GM21576 (cell line): ENCODE measurements at regions not wholly inside any gene's neighbourhood (a gene's known extent, or its start where the extent isn't known, plus 50 kb on each side); places are given as distances from the start of the nearest gene placed in this dataset.
"Not testable (repeated sequence)": the region's sequence is repeated elsewhere in the genome, so short reads cannot be mapped to it uniquely, and the experiment has no call there.

Source experiments
- ATAC-seq: cut with Tn5 transposase; IDR thresholded peaks from one replicate; pipeline ENCODE4 v1.9.1; 2021; ENCODE audit warnings: mild to moderate bottlenecking, moderate library complexity; ENCODE audit not compliant: unreplicated experiment

DNA sequence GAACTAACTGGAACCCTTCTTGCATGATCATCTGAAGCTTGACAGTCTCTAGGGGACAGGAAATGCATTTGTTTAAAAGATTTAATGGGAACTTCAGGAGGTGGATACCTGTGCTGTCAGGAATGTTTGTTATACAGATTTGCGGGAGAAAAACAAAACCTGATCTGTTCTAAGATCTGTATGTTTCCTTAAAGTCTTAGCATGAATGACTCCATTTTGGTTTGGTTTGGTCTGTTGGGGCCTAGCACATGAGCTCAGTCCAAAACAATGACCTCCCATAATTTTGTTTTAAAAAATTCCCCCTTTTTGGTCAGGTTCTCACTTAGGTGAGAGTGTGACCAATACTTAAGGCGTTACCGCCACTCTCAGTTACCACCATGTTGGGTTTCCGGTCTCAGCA is 138.7 kb downstream of the AKR1D1 start:
- no peak for ATAC-seq

DNA sequence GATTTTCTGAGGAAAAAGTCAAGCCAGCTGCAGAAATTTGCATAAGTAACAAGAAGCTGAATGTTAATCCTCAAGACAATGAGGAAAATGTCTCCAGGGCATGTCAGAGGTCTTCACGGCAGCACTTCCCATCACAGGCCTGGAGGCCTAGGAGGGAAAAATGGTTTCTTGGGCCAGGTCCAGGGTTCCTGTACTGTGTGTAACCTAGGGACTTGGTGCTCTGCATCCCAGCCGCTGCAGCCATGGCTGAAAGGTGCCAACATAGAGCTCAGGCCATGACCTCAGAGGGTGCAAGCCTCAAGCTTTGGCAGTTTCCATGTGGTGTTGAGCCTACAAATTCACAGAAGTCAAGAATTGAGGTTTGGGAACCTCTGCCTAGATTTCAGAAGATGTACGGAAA is 144.1 kb downstream of the AKR1D1 start:
- ATAC-seq = not testable (repeated sequence)

DNA sequence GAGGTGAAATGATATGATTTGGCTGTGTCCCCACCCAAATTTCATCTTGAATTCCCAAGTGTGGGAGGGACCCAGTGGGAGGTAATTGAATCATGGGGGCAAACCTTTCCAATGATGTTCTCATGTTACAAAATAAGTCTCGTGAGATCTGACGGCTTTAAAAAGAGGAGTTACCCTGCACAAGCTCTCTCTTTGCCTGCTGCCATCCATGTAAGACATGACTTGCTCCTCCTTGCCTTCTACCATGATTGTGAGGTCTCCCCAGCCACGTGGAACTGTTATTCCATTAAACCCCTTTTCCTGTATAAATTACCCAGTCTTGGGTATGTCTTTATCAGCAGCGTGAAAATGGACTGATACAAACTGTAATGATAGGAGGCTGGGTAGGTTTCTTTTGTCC is 145.1 kb downstream of the AKR1D1 start:
- ATAC-seq = not testable (repeated sequence)

DNA sequence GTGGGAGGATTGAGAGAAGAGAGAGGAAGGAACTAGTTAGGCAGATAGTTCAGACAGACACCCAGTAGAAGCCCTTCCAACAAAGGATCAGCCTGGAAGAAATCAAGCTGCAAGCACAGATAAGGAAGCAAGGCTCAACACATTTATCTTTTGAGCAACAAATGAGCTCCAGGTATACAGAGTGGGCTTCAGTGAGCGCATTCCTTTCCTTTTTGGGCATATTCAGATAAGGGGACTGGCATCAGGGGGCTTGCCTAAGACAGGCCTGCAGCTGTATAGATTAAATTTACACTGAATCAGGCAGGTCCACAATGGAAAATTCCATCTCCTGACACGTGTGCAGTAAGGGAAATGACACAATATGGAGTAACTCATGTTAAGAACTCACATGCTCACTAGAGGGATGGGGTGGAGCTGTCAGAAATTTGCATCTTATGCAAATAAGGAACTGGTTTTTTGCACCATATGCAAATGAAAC is 147.2 kb downstream of the AKR1D1 start:
- ATAC-seq = no peak

DNA sequence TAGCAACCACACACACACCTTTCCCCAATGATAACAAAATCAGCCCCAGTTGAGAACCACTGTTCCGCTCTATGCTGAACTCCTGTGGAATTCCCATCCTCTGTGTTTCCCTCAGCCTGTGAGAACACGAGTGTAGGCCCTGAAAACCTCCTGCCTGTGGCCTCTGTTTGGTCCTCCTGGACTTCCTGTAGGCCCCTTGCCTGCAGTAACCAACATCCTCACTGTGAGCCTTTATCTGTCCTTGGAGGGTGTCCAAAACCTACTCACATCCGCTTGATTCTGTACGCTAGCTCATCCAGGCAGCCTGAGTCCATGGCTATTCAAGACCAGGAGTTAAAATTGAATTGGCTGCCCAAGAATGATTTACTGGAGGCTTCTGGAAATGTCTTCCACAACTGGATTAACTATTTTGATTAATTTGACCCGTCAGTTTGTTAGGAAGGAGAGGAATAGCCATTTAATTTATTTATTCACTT is 149.8 kb downstream of the AKR1D1 start:
- no peak for ATAC-seq

DNA sequence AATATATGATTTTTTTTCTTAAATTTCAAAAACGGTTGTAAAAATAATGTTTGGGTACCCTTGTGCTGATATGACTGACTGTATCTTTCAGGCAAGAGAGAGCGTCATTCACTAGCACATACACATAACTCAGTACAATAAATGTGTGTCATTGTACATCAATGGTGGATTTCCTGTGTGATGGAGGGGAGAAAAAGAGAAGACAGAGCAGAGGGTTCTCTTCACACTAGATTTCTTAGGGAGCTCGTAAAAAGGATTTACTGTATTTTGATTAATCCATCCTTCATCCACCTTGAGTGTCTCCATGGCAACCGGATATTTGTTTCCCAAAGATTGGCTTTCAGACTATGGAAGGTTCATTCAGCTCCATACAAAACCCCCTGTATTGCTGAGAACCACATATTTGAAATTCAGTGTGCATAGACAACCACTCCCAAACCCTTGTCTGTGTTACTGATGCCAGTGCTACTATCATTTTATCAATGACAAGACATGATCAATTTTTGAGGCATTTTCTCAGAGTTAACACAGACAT is 150.6 kb downstream of the AKR1D1 start:
- no peak for ATAC-seq

DNA sequence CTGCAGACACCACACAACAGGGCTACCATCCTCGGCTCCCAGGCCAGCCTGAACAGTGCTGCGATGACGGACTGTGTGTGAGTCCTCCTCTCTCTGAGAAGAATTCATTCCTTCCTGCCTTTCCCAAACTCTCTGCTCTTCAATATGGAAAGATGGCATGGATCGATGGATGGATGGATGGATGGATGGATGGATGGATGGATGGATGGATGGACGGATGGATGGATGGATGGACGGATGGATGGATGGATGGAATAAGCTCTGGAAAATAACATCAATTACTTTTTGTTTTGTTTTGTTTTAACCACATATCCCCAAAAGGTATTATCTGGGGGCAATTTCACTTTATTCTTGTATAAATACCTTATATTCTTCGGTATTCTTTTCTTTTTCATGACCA is 151.9 kb downstream of the AKR1D1 start:
- ATAC-seq = no peak

DNA sequence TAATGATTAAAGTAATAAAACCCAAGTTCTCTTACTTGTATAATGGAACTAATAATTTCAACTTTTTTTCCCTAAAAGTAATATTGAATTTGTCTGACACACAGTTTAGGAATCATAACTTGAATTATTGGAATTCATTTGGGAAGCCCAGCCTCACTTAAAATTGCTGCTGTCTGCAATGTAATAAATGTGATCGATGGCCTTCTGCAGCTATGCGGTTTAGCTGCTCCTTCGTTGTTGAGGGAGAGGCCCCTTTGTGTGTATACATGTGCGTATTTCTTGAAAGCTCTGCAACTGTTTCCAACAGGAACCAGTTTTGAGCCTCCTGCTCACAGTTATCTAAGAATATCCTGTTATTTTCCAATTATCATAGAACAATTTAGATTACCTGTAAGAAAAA is 152.5 kb downstream of the AKR1D1 start:
- no peak for ATAC-seq

DNA sequence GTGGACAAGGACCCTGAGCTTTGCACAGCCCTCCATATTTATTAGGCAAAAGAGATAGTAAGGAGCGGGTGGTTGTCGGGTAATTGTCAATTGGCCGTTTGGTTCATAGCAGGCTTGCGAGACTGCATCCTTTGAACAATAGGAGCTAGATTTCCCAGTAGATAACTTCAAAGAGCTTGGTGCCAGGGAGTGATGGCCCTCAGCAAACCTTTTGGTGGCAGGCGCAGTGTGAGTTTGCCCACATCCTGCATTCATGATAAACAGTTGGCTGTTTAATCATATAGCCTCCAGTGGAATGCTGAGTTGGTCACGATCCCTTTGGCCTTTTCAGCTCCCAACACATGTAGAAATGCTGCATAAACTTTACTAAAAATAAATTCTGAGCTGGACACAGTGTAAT is 156.9 kb downstream of the AKR1D1 start:
- ATAC-seq = no peak

DNA sequence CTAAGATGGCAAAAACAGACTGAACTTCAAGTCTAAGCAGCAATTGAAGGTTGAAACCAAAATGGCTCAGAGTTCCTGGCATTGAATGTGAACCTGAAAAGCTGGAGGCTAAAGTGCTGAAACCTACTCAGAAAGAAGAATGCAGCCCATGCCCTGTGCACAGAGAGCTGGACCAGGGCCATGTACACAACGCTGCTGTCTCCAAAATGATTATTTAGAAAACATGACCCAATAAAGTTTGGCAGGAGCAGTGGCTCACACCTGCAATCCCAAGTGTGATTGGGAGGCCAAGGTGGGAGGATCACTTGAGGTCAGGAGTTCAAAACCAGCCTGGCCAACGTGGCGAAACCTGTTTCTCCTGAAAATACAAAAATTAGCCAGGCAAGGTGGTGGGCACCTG is 158.9 kb downstream of the AKR1D1 start:
- no peak for ATAC-seq

DNA sequence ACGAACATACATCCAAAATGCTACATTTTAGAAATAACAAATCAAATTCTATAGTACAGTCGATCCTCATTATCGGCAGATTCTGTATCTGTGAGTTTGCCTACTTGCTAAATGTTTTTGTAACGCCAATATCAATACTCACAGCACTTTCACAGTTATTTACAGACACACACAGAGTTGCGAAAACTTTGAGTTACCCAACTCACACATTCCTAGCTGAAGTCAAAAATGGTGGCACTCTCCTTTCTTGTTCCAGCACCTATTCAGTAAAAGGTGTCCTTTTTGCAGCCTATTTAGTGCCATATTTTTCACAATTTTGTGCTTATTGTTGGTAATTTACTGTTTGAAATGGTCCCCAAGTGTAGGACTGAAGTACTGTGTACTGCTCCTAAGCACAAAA is 161.7 kb downstream of the AKR1D1 start:
- no peak for ATAC-seq

DNA sequence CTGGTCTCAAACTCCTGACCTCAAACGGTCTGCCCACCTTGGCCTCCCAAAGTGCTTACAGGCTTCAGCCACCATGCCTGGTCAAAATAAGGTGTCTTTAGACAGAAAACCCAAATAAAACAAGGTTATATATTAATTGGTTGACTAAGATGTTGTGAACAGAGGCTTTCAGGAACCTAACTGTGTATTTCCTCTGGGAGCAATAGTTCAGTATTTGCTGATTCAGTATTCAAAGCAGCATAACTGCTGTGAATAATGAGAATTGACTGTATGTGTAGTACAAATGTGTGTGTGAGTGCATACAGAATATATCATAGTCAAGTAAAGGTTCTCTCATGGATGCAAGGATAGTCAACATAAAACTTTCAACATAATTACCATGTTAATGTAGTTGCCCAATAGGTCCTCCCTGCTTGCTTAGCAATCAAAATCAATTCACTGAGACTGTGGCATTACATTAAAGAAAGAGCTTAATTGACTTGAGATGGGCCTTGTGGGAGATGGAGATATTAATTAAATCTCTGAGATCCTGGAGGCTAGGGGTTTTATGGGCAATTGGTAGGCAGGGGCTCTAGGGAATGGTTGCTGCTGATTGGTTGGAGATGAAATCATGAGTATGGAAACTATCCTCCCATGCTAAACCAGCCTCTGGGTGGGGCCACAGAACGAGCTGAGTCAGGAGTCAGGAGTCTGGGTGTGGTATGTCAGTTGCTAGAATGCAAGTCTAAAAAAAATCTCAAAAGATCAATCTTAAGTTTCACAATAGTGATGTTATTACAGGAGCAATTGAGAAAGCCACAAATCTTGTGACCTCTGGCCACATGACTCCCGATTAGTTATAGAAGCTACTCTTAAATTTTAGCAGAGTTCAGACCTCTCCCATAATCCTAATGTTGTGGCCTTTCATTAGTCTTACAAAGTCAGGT is 162.7 kb downstream of the AKR1D1 start:
- ATAC-seq = no peak

DNA sequence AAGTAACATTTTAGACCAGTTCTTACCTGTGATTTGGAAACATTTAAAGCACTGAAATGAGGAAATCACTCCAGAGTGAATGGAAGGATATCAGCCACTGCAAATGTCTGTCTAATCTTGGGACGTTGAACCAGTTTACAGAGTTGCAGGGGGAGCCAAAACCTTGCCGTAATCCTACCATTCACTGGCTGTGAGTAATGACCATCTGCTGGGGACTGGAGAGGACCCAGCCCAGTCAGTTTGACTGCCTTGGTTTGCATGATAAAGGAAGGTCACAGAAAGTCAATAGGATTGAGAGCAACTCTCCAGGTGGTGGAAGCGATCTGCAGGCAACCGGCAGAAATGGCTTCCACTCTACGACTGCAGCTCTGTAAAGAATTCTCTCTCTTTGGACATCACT is 167.2 kb downstream of the AKR1D1 start:
- ATAC-seq = no peak

DNA sequence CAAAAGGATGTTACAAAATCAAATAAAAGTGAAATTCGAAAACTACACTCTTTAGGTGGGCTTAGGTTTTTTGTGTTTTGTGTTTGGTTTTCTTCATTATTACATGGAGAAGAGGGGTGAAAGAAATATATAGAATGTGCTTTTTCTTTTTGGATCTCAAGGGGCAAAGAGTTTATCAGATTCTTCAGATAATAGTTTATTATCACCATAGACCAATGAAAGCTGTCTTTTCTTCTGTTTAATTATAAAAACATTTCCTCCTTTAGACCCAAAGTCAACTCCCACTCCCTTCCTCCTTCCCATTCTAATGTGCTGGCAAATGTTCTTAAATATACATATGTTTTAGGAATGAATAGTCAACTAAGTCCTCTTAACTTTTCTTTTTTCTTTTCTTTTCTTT is 167.6 kb downstream of the AKR1D1 start:
- ATAC-seq = no peak

DNA sequence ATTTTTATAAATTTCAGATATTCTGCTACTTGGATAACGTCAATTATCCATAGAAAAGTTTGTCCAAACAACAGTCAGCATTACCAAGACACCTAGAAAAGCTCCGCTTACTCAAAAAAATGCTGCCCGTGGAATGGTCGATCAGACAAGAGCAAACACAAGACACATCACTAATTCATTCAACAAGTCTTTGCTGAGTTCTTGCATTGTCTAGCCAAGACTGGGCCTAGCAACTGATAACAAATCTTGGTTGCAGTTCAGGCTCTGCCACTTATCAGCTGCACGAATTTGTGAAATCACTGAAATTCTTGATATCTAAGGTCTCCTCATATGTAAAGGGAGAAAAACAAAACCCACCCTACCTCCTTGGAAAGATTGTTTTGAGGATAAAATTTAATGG is 168.3 kb downstream of the AKR1D1 start:
- ATAC-seq = no peak

DNA sequence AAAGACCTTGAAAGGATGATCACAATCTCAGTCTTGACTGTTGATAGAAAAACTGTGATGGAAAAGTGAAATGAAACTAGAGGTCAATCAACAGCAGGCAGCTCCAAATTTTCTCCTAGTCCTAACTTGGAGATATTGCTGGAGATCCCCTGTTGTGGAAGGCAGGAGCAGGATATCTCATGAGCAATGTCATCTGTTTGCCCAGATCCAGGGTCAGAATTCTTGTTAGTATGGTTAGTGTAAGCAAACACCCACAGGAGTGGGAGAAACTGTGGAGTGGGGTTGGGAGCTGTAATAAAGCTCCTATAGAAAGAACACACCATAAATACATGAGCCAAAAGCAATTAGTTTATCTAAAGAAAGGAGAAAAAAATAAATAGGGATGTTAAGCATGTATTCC is 169.0 kb downstream of the AKR1D1 start:
- no peak for ATAC-seq

DNA sequence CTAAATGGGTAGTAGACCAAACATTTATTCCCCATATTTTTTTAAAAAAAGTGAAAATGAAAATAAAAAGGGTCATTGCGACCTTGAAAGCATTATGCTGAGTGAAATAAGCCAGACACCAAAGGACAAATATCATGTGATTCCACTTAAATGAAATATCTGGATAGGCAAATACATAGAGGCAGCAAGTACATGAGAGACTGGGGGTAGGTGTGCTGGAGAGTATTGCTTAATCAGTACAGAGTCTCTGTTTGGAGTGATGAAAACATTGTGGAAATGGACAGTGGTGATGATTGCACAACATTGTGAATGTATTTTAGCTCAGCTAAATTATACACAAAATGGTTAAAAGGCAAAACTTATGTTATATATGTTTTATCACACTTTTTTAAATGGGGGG is 169.4 kb downstream of the AKR1D1 start:
- ATAC-seq = no peak

DNA sequence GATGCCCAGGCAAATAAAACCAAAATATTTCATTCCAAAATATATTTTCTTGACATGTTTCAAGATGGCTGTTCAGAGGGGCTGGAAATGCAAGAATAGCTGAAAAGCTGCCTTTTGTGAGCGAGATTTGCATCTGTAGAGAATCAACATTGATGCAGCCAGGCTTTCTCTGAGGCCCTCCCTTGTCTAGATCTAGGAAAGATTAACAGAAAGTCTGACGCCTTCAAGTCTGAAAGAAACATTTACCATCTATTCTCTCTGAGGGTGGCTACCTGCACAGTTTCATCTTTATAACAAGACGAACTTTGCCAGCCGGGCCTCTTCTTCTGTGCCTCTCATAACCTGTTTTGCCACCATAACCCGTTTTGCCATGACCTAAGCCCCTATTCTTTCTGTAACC is 170.2 kb downstream of the AKR1D1 start:
- ATAC-seq = no peak

DNA sequence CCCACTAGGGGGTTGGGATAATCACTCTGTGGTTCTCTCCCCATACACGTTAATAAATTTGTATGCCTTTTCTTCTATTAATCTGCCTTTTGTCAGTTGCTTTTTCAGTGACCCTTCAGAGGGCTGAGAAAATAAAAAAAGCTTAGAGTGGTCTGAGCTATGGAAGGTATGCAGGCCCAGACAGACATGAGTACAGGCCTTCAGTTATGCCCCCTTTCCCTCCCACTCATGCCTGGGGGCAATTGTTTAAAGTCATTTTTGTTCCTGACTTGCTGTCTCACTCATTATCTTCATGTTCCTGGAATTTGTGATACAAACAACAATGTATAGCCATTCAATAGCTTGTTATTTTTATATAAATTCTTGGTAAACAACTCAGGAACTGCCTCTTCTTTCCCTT is 170.8 kb downstream of the AKR1D1 start:
- ATAC-seq = no peak

DNA sequence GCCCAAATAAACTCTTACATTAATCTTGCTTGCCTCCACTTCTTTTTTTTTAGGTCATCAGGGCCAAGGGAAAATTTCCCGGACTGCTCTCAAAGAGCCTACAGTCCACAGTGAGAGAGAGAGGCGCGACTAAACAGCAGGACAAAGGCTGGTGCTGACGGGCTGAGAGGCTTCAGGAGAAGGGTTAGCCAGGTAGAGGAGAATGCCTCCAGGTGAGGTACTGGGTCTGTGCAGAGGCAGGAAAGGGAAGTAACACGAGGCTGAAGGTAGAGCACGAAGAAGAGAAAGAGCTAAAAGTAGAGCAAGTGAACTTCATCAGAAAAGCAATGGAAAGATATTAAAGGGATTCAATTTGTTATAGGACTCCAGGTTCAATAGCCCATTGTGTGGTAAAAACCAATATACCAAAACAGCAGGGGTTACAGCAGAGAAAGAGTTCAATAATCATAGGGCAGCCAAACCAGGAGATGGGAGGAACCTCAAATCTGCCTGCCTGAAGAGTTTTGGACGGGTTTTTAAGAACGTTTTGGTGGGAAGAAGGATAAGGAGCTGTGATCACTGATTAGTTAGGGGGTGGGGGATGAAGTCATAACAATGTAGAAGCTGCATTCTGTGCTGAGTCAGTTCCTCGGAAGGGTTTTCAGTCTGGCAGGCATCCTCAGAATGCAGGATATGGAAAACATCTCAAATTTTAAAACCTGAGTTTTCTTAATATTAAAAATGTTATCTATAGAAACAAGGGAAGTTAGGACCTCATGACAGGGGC is 171.5 kb downstream of the AKR1D1 start:
- ATAC-seq = no peak

DNA sequence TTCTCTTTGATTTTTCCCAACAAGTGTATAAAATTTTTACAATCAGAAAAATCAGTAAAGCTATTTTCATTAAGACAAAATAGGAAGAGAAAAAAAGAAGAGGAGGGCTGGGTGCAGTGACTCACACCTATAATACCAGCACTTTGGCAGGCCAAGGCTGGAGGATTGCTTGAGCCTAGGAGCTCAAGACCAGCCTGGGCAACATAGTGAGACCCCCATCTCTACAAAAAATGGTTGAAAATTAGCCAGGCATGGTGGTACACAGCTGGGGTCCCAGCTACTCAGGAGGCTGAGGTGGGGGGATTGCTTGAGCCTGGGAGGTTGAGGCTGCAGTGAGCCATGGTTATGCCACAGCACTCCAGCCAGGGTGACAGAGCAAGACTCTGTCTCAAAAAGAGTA is 172.3 kb downstream of the AKR1D1 start:
- ATAC-seq = no peak

DNA sequence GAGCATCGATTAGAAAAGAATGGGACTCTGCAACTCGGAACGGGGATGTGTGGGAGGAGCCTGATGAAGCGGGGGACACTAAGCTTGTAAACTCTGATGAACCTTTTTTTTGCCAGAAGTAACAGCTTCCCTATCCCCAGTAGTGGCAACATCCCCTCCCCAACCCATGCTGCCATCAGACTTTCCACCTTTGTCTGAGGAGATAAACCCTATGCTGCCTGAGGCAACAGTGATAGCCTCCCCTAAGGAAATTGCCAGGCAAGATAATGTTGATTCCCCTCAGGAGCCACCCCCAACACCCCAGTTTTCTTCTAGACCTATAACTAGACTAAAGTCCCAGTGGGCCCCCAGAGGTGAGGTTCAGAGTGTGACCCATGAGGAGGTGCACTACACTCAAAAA is 173.7 kb downstream of the AKR1D1 start:
- ATAC-seq = no peak
